ENCODE measurements at regions not wholly inside any gene's neighbourhood (a gene's known extent, or its start where the extent isn't known, plus 50 kb on each side); places are given as distances from the start of the nearest gene placed in this dataset.

DNA sequence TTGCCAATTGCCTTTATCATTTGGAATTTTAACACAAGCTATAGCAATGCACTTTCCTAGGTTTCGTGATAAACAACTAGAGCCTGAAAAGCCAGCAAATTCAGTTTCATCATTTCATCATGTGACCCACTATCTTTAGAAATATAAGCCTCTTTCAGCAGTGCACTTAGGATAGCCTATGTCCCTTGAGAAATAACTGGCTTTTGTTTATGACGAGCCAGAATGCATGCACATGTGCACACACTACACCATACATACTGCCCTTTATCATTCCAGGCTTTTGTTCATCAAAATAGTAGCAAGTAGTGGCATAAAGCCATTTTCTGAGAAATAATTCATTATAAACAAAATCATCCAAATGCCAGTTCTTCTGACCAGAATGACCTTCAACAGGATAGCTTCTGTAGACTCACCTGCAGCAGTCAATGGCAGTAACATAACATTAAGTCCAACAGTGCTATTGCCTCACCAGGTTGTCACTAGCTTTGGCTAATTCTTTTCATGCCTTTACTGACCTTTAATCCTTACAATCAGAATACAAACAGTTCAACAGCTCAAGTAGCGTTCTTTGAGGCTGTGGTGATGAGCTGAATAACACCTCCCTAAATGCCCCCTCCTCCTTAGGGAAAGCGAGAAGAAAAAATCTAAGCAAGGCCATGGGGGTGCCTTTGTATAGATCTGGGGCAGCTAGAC is 132.3 kb upstream of the SMARCA2 start:
- no peak for TF ChIP-seq CTCF (IDR thresholded peaks at IDR 0.05 in 4 of 5, conservative IDR thresholded peaks at IDR 0.05 in 1 of 5)
- TF ChIP-seq POLR2A (IDR thresholded peaks at IDR 0.05) = no peak
